ENCODE measurements at regions not wholly inside any gene's neighbourhood (a gene's known extent, or its start where the extent isn't known, plus 50 kb on each side); places are given as distances from the start of the nearest gene placed in this dataset.

- CTCF ChIA-PET, result interaction anchor here (1.6 kb wide), 1 partner anchor 79 kb away, joined by 8 read pairs; no protein-coding TSS in a partner anchor
- no peaks in the 10 kb centered on the region; the same call in 1 of the 2 replicates for H3K27me3 Mint-ChIP-seq (ENCODE audit: low read depth)
- no peaks in the 10 kb centered on the region for H3K36me3 Mint-ChIP-seq
- H3K9me3 Mint-ChIP-seq, result no peaks in the 10 kb centered on the region
- peaks cover 47% of the 10 kb centered on the region for H3K4me1 Mint-ChIP-seq
- ATAC-seq (no peak), DNase-seq (ENCODE audit: low spot score) (no peak)
- TF ChIP-seq HMGA2 (CRISPR knock-in tag; IDR thresholded peaks at IDR 0.05) (no peak), EMX1 (CRISPR knock-in tag; IDR thresholded peaks at IDR 0.05) (no peak), ATF1 (CRISPR knock-in tag; IDR thresholded peaks at IDR 0.05) (no peak), USF1 (CRISPR knock-in tag; IDR thresholded peaks at IDR 0.05) (no peak), CDX4 (CRISPR knock-in tag; IDR thresholded peaks at IDR 0.05; ENCODE audit: borderline replicate concordance) (no peak), ZNF263 (CRISPR knock-in tag; IDR thresholded peaks at IDR 0.05; ENCODE audit: low read depth) (no peak), ZNF416 (CRISPR knock-in tag; IDR thresholded peaks at IDR 0.05) (no peak), CBFB (CRISPR knock-in tag; IDR thresholded peaks at IDR 0.05; ENCODE audit: low read depth) (no peak), ZNF121 (CRISPR knock-in tag; IDR thresholded peaks at IDR 0.05) (no peak), GRHL2 (CRISPR knock-in tag; IDR thresholded peaks at IDR 0.05; ENCODE audit: insufficient replicate concordance, severe bottlenecking) (no peak), ZSCAN18 (CRISPR knock-in tag; IDR thresholded peaks at IDR 0.05) (no peak), CTCF (IDR thresholded peaks at IDR 0.05) (no peak), NFYB (CRISPR knock-in tag; conservative IDR thresholded peaks at IDR 0.05; ENCODE audit: low read depth) (no peak), NR1H2 (CRISPR knock-in tag; IDR thresholded peaks at IDR 0.05) (no peak), ZNF512 (CRISPR knock-in tag; IDR thresholded peaks at IDR 0.05; ENCODE audit: borderline replicate concordance) (no peak), MXD4 (CRISPR knock-in tag; IDR thresholded peaks at IDR 0.05; ENCODE audit: borderline replicate concordance) (no peak), ZNF425 (CRISPR knock-in tag; conservative IDR thresholded peaks at IDR 0.05) (no peak)
- H3K27ac Mint-ChIP-seq, result no peak overlapping the region
- POLR2A ChIA-PET, result no interaction called here
- no peak overlapping the region for H3K4me3 Mint-ChIP-seq
Observed at GRCh38 chr1:232547938-232548484, 81.9 kb downstream of the SIPA1L2 start.
